ENCODE measurements at regions not wholly inside any gene's neighbourhood (a gene's known extent, or its start where the extent isn't known, plus 50 kb on each side); places are given as distances from the start of the nearest gene placed in this dataset.

GRCh38 chr2:156652691-156653090 is 216.5 kb downstream of the GPD2 start:
- TF ChIP-seq CTCF (IDR thresholded peaks at IDR 0.05; ENCODE audit: poor library complexity, severe bottlenecking) (no peak), EP300 (conservative IDR thresholded peaks at IDR 0.05; ENCODE audit: poor library complexity, severe bottlenecking) (no peak), POLR2AphosphoS5 (IDR thresholded peaks at IDR 0.05) (no peak)
